ENCODE measurements at regions not wholly inside any gene's neighbourhood (a gene's known extent, or its start where the extent isn't known, plus 50 kb on each side); places are given as distances from the start of the nearest gene placed in this dataset.
"Not testable (repeated sequence)": the region's sequence is repeated elsewhere in the genome, so short reads cannot be mapped to it uniquely, and the experiment has no call there.

DNA sequence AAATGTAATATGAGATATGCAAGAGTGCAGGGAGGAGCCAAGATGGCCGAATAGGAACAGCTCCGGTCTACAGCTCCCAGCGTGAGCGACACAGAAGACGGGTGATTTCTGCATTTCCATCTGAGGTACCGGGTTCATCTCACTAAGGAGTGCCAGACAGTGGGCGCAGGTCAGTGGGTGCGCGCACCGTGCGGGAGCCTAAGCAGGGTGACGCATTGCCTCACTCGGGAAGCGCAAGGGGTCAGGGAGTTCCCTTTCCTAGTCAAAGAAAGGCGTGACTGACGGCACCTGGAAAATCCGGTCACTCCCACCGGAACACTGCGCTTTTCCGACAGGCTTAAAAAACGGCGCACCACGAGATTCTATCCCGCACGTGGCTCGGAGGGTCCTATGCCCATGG is 359.2 kb upstream of the TYRP1 start:
- CTCF ChIA-PET; H3K9me3 Mint-ChIP-seq (ENCODE audit: low read depth); H3K4me3 Mint-ChIP-seq; intact Hi-C loops (cut with DNase I, micrococcal nuclease); H3K36me3 Mint-ChIP-seq (ENCODE audit: low read depth); ATAC-seq; H3K27me3 Mint-ChIP-seq; H3K4me1 Mint-ChIP-seq; POLR2A ChIA-PET; H3K27ac Mint-ChIP-seq; DNase-seq: not testable (repeated sequence)

GRCh38 chr9:12350775-12351174 is 342.4 kb upstream of the TYRP1 start:
- peaks cover 18% of the 10 kb centered on the region for H3K9me3 Mint-ChIP-seq (ENCODE audit: low read depth)
- intact Hi-C loops (cut with DNase I, micrococcal nuclease) = no loop called here
- H3K27ac Mint-ChIP-seq = no peak overlapping the region
- CTCF ChIA-PET = no interaction called here
- H3K36me3 Mint-ChIP-seq (ENCODE audit: low read depth) = no peaks in the 10 kb centered on the region
- POLR2A ChIA-PET = no interaction called here
- DNase-seq = no peak
- no peak overlapping the region for H3K4me3 Mint-ChIP-seq
- H3K4me1 Mint-ChIP-seq = no peaks in the 10 kb centered on the region
- ATAC-seq = no peak
- H3K27me3 Mint-ChIP-seq = no peaks in the 10 kb centered on the region

DNA sequence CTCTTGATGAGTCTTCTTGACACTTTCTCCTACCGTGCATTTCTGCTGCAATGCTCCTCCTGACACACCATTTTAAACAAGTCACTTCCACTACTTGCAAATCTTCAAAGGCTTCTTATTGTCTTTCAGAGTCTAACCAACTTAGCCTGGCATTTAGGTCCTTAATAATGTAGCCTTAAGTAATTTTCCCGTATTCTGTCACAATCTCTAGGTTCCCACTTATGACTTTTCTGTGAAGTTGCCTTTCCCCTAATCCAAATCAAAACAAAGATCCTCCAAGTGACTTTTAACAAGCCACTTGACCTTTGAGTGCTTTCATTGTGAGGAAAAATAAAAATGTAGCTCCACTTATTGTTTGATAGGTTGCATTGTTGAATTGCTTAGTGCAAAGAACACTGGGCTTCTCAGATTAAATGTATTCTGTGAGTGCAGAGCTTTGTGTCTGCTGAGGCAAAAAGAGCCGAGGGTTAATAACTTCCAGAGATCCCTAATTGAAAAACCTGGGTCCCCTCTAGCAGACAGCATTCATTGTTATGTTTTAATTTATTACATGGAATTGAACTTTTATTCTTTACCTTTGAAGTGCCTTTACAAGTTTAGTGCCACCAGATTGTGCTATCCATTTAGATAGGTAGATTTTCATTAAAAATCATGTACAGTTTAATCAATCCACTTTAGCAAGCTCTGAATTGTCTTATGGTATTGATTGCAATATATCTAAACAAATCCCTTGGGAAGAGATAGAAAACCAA is 341.7 kb upstream of the TYRP1 start:
- no peak for DNase-seq
- Mint-ChIP-seq H3K27me3 (no peaks in the 10 kb centered on the region), H3K9me3 (ENCODE audit: low read depth) (peaks cover 18% of the 10 kb centered on the region), H3K4me3 (no peak overlapping the region), H3K36me3 (ENCODE audit: low read depth) (no peaks in the 10 kb centered on the region), H3K27ac (no peak overlapping the region), H3K4me1 (no peaks in the 10 kb centered on the region)
- CTCF ChIA-PET = no interaction called here
- ATAC-seq = no peak
- intact Hi-C loops (cut with DNase I, micrococcal nuclease) = no loop called here
- POLR2A ChIA-PET = no interaction called here

DNA sequence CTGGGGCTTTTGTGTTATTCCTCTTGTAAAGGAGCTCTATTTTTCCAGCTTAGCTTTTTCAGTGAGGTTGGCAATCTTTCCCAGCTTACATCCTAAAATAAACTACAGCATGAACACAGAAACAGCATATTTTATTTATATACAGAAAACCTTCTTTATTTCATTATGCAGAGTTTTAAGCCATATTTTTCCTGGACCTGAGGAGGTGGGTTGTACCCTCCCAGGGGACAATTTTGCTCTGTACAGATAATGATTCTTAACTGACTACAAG is 341.2 kb upstream of the TYRP1 start:
- no peak for ATAC-seq
- H3K4me3 Mint-ChIP-seq = no peak overlapping the region
- intact Hi-C loops (cut with DNase I, micrococcal nuclease) = no loop called here
- no peaks in the 10 kb centered on the region for H3K4me1 Mint-ChIP-seq
- ChIA-PET CTCF (no interaction called here), POLR2A (no interaction called here)
- DNase-seq = no peak
- H3K27ac Mint-ChIP-seq = no peak overlapping the region
- no peaks in the 10 kb centered on the region for H3K36me3 Mint-ChIP-seq (ENCODE audit: low read depth)
- H3K9me3 Mint-ChIP-seq (ENCODE audit: low read depth) = peaks cover 18% of the 10 kb centered on the region
- no peaks in the 10 kb centered on the region for H3K27me3 Mint-ChIP-seq

- intact Hi-C loops (cut with DNase I, micrococcal nuclease) = no loop called here
- Mint-ChIP-seq H3K27me3 (no peaks in the 10 kb centered on the region), H3K4me3 (no peak overlapping the region), H3K36me3 (ENCODE audit: low read depth) (no peaks in the 10 kb centered on the region), H3K27ac (no peak overlapping the region), H3K9me3 (ENCODE audit: low read depth) (peaks cover 5% of the 10 kb centered on the region), H3K4me1 (no peaks in the 10 kb centered on the region)
- ChIA-PET CTCF (interaction anchor here (0.6 to 0.7 kb wide), 2 partner anchors 17 to 894 kb away, joined by 3 to 4 read pairs; no protein-coding TSS in a partner anchor), POLR2A (no interaction called here)
- DNase-seq = no peak
- no peak for ATAC-seq
Observed at GRCh38 chr9:12363439-12363838, 329.7 kb upstream of the TYRP1 start.

GRCh38 chr9:12368569-12368968 is 324.6 kb upstream of the TYRP1 start:
- Mint-ChIP-seq H3K9me3 (ENCODE audit: low read depth) (peaks cover 5% of the 10 kb centered on the region), H3K36me3 (ENCODE audit: low read depth) (no peaks in the 10 kb centered on the region), H3K4me1 (no peaks in the 10 kb centered on the region), H3K27me3 (no peaks in the 10 kb centered on the region), H3K27ac (no peak overlapping the region), H3K4me3 (no peak overlapping the region)
- intact Hi-C loops (cut with DNase I, micrococcal nuclease) = no loop called here
- POLR2A ChIA-PET = no interaction called here
- CTCF ChIA-PET = no interaction called here
- ATAC-seq = no peak
- no peak for DNase-seq

DNA sequence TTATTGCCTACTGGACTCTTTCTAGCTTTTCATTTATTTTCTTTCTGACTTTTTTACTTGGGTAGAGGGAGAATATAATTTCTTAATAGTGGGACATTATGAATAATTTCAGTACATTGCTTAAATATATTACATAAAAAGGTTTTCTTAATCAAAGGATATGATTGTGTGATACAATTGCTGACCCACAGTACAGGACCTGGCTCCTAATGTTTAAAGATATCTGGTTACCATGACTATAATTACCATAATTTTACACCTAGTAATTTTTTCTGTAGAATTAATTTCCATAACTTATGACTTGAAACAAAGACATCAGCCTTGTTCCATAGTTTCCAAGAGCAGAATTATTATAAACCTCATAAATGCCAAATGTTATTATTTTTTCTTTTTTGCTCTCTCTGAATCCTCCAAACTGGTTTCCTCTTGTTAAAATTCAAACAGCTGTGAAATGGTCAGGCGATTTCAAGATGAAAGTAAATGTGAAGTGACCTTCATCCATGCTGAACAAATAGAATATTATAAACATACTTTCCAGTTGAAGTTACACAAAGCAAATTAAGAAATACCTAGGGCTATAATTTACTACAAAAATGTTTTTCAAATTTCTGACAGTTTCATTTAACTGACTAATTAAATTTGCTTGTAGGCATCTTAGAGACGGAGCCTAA is 301.2 kb upstream of the TYRP1 start:
- POLR2A ChIA-PET = no interaction called here
- intact Hi-C loops (cut with DNase I, micrococcal nuclease) = no loop called here
- H3K4me1 Mint-ChIP-seq = no peaks in the 10 kb centered on the region

DNA sequence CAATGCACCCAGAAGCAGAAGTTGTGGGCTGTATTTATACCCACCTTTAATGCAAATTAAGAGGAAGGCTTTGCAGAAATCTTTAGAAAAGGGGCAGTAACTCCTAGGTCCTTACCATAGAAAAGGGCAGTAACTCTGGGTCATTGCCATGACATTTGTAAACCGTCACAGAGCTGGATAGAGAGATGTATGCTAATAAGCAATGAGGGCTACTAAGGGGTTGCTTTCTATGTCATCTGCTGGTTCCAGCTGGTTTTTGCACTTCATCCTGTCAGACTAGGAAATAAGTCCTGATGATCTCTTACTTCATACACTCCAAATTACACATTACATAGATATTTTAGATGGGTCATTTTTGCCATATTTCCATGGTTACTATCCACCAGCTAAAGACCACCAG is 299.1 kb upstream of the TYRP1 start:
- intact Hi-C loops (cut with DNase I, micrococcal nuclease) = no loop called here
- no peak for ATAC-seq
- Mint-ChIP-seq H3K4me1 (no peaks in the 10 kb centered on the region), H3K9me3 (ENCODE audit: low read depth) (peaks cover 3% of the 10 kb centered on the region), H3K4me3 (no peak overlapping the region), H3K27ac (no peak overlapping the region), H3K36me3 (ENCODE audit: low read depth) (no peaks in the 10 kb centered on the region), H3K27me3 (no peaks in the 10 kb centered on the region)
- ChIA-PET CTCF (no interaction called here), POLR2A (no interaction called here)
- no peak for DNase-seq

More for the DNA sequence above, 301.2 kb upstream of the TYRP1 start:
- Mint-ChIP-seq H3K27me3 (no peaks in the 10 kb centered on the region), H3K27ac (no peak overlapping the region), H3K9me3 (ENCODE audit: low read depth) (peaks cover 7% of the 10 kb centered on the region), H3K4me3 (no peak overlapping the region), H3K36me3 (ENCODE audit: low read depth) (no peaks in the 10 kb centered on the region)
- no peak for ATAC-seq
- DNase-seq = no peak
- CTCF ChIA-PET = no interaction called here

DNA sequence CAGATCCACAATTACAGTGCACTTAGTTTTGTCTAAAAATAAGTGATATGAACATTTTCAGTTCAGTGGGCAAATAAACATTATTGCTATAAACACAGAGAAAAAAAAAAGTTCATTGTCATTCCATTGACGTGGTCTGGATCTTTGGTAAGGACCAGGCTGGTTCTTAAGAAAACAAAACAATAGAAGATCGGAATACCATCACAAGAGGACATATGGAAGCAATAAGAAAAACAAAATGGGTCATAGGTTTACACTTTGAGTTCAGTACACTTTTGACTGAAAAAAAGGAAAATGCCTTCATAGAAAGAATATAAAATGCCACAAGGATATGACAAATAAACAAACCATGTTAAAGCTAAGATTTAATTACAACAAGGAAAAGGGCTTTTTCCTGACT is 289.5 kb upstream of the TYRP1 start:
- Mint-ChIP-seq H3K4me3 (no peak overlapping the region), H3K9me3 (ENCODE audit: low read depth) (peaks cover 4% of the 10 kb centered on the region), H3K4me1 (no peaks in the 10 kb centered on the region), H3K27ac (no peak overlapping the region), H3K27me3 (no peaks in the 10 kb centered on the region), H3K36me3 (ENCODE audit: low read depth) (no peaks in the 10 kb centered on the region)
- CTCF ChIA-PET = no interaction called here
- ATAC-seq (no peak), DNase-seq (no peak)
- intact Hi-C loops (cut with DNase I, micrococcal nuclease) = no loop called here
- POLR2A ChIA-PET = no interaction called here

- no peak overlapping the region for H3K4me3 Mint-ChIP-seq
- no peak for DNase-seq
- H3K27me3 Mint-ChIP-seq = no peaks in the 10 kb centered on the region
- H3K27ac Mint-ChIP-seq = no peak overlapping the region
- H3K36me3 Mint-ChIP-seq (ENCODE audit: low read depth) = no peaks in the 10 kb centered on the region
- intact Hi-C loops (cut with DNase I, micrococcal nuclease) = no loop called here
- no peak for ATAC-seq
- H3K9me3 Mint-ChIP-seq (ENCODE audit: low read depth) = peaks cover 19% of the 10 kb centered on the region
- H3K4me1 Mint-ChIP-seq = no peaks in the 10 kb centered on the region
- ChIA-PET POLR2A (no interaction called here), CTCF (no interaction called here)
Observed at GRCh38 chr9:12413986-12414385, 279.2 kb upstream of the TYRP1 start.

- Mint-ChIP-seq H3K9me3 (ENCODE audit: low read depth) (peaks cover 15% of the 10 kb centered on the region), H3K27ac (no peak overlapping the region), H3K27me3 (no peaks in the 10 kb centered on the region), H3K36me3 (ENCODE audit: low read depth) (no peaks in the 10 kb centered on the region), H3K4me3 (no peak overlapping the region), H3K4me1 (no peaks in the 10 kb centered on the region)
- ATAC-seq (no peak), DNase-seq (no peak)
- CTCF ChIA-PET = no interaction called here
- POLR2A ChIA-PET = no interaction called here
- intact Hi-C loops (cut with DNase I, micrococcal nuclease) = no loop called here
Observed at GRCh38 chr9:12414514-12414913, 278.7 kb upstream of the TYRP1 start.

DNA sequence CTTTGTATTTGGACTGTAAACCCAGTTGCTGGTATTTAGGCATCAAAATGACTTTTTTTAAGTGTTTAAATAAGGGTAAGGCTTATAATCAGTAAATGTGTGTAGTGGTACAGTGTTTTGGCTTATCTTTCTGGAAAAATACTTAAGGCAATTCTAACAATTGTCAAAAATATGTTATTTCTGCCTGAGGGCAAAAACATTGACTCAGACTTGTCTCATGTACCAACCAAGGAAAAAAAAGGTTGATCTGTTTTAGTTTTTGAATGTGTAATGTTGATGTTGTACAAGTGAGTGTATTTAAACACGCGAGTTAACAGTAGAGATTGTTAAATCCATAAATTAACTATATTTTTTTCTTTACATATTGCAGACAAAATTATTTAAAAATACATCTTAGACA is 277.8 kb upstream of the TYRP1 start:
- no peak for DNase-seq
- H3K36me3 Mint-ChIP-seq (ENCODE audit: low read depth) = no peaks in the 10 kb centered on the region
- intact Hi-C loops (cut with DNase I, micrococcal nuclease) = no loop called here
- no peaks in the 10 kb centered on the region for H3K4me1 Mint-ChIP-seq
- ChIA-PET CTCF (no interaction called here), POLR2A (no interaction called here)
- H3K4me3 Mint-ChIP-seq = no peak overlapping the region
- no peak overlapping the region for H3K27ac Mint-ChIP-seq
- peaks cover 14% of the 10 kb centered on the region for H3K9me3 Mint-ChIP-seq (ENCODE audit: low read depth)
- H3K27me3 Mint-ChIP-seq = no peaks in the 10 kb centered on the region
- ATAC-seq = no peak

DNA sequence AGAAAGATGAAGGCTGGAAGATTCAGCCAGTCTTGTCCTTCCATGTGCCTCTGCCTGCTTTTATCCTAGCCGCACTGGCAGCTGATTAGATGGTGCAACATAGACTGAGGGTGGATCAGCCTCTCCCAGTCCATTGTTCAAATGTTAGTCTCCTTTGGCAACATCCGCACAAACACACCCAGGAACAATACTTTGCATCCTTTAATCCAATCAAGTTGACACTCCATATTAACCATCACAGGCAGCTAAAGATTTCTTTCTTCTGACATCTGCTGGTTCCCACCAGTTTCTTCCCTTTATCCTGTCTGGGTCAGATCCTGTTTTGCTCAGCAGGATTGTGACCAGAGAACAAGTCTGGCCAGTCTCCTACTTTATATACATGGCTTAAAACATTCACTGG is 276.5 kb upstream of the TYRP1 start:
- ChIA-PET CTCF (no interaction called here), POLR2A (no interaction called here)
- Mint-ChIP-seq H3K36me3 (ENCODE audit: low read depth) (no peaks in the 10 kb centered on the region), H3K27me3 (no peaks in the 10 kb centered on the region), H3K27ac (no peak overlapping the region), H3K9me3 (ENCODE audit: low read depth) (peaks cover 12% of the 10 kb centered on the region), H3K4me3 (no peak overlapping the region), H3K4me1 (no peaks in the 10 kb centered on the region)
- ATAC-seq (no peak), DNase-seq (no peak)
- intact Hi-C loops (cut with DNase I, micrococcal nuclease) = no loop called here

Measured in activated CD4-positive, alpha-beta T cell treated with anti-CD3 and anti-CD28 coated beads for 36 hours (primary cell).